ENCODE measurements at regions not wholly inside any gene's neighbourhood (a gene's known extent, or its start where the extent isn't known, plus 50 kb on each side); places are given as distances from the start of the nearest gene placed in this dataset.

- Histone ChIP-seq H3K36me3 (ENCODE audit: control insufficient read depth in 4 of 4, insufficient read depth in 4 of 4, low read length in 4 of 4) (no peaks in the 10 kb centered on the region), H3K27ac (ENCODE audit: low read depth in 1 of 2, low read length in 1 of 2) (no peak overlapping the region), H3K4me1 (ENCODE audit: control insufficient read depth in 5 of 5, insufficient read depth in 5 of 5, low read length in 5 of 5) (no peaks in the 10 kb centered on the region), H3K4me3 (no peak overlapping the region), H3K9ac (ENCODE audit: insufficient read depth in 1 of 2, low read length in 2 of 2) (no peak overlapping the region), H3K9me3 (ENCODE audit: control insufficient read depth in 4 of 4, insufficient read depth in 3 of 4, low read length in 3 of 4) (peaks cover 0 to 4% (median 0%) of the 10 kb centered on the region in 4 donors), H3K27me3 (ENCODE audit: control insufficient read depth in 3 of 3, insufficient read depth in 3 of 3, low read length in 2 of 3) (no peaks in the 10 kb centered on the region)
- DNase-seq = no peak
- 86 to 87% methylated on average over 3 of the region's 3 CpGs for WGBS, 2 donors
- no peak for TF ChIP-seq CTCF (IDR thresholded peaks at IDR 0.05; ENCODE audit: control extremely low read depth, extremely low read depth)
- ATAC-seq (ENCODE audit: insufficient read depth, low FRiP score) = no peak
Measured at GRCh38 chr21:40947713-40948112, 100.8 kb upstream of the DSCAM start.

GRCh38 chr21:40950970-40951369 is 104.0 kb upstream of the DSCAM start:
- H3K36me3 ChIP-seq (ENCODE audit: control insufficient read depth in 4 of 4, insufficient read depth in 4 of 4, low read length in 4 of 4) = no peaks in the 10 kb centered on the region
- ATAC-seq (ENCODE audit: insufficient read depth, low FRiP score) (no peak), DNase-seq (no peak)
- H3K9me3 ChIP-seq (ENCODE audit: control insufficient read depth in 4 of 4, insufficient read depth in 3 of 4, low read length in 3 of 4) = no peaks in the 10 kb centered on the region
- no peaks in the 10 kb centered on the region for H3K27me3 ChIP-seq (ENCODE audit: control insufficient read depth in 3 of 3, insufficient read depth in 3 of 3, low read length in 2 of 3)
- H3K9ac ChIP-seq (ENCODE audit: insufficient read depth in 1 of 2, low read length in 2 of 2) = no peak overlapping the region
- no peak overlapping the region for H3K4me3 ChIP-seq
- TF ChIP-seq CTCF (IDR thresholded peaks at IDR 0.05; ENCODE audit: control extremely low read depth, extremely low read depth) = no peak
- no peak overlapping the region for H3K27ac ChIP-seq (ENCODE audit: low read depth in 1 of 2, low read length in 1 of 2)
- H3K4me1 ChIP-seq (ENCODE audit: control insufficient read depth in 5 of 5, insufficient read depth in 5 of 5, low read length in 5 of 5) = no peaks in the 10 kb centered on the region

- peak in 1 of 3 donors; percentile 1 for DNase-seq
- H3K9me3 ChIP-seq (ENCODE audit: control insufficient read depth in 4 of 4, insufficient read depth in 3 of 4, low read length in 3 of 4) = no peaks in the 10 kb centered on the region
- H3K4me1 ChIP-seq (ENCODE audit: control insufficient read depth in 5 of 5, insufficient read depth in 5 of 5, low read length in 5 of 5) = no peaks in the 10 kb centered on the region
- WGBS, 2 donors = 82 to 89% methylated on average over 6 of the region's 6 CpGs
- ATAC-seq (ENCODE audit: insufficient read depth, low FRiP score) = no peak
- TF ChIP-seq CTCF (IDR thresholded peaks at IDR 0.05; ENCODE audit: control extremely low read depth, extremely low read depth) = no peak
- H3K9ac ChIP-seq (ENCODE audit: insufficient read depth in 1 of 2, low read length in 2 of 2) = no peak overlapping the region
- H3K27ac ChIP-seq (ENCODE audit: low read depth in 1 of 2, low read length in 1 of 2) = no peak overlapping the region
- no peak overlapping the region for H3K4me3 ChIP-seq
- no peaks in the 10 kb centered on the region for H3K36me3 ChIP-seq (ENCODE audit: control insufficient read depth in 4 of 4, insufficient read depth in 4 of 4, low read length in 4 of 4)
- no peaks in the 10 kb centered on the region for H3K27me3 ChIP-seq (ENCODE audit: control insufficient read depth in 3 of 3, insufficient read depth in 3 of 3, low read length in 2 of 3)
Measured at GRCh38 chr21:40952551-40953323, 105.8 kb upstream of the DSCAM start.

GRCh38 chr21:40964691-40965090 is 117.7 kb upstream of the DSCAM start:
- no peak for ATAC-seq (ENCODE audit: insufficient read depth, low FRiP score)
- no peak for TF ChIP-seq CTCF (IDR thresholded peaks at IDR 0.05; ENCODE audit: control extremely low read depth, extremely low read depth)
- no peaks in the 10 kb centered on the region for H3K9me3 ChIP-seq (ENCODE audit: control insufficient read depth in 4 of 4, insufficient read depth in 3 of 4, low read length in 3 of 4)

More at GRCh38 chr21:40964691-40965090, 117.7 kb upstream of the DSCAM start:
- Histone ChIP-seq H3K4me1 (ENCODE audit: control insufficient read depth in 5 of 5, insufficient read depth in 5 of 5, low read length in 5 of 5) (no peaks in the 10 kb centered on the region), H3K4me3 (no peak overlapping the region), H3K27me3 (ENCODE audit: control insufficient read depth in 3 of 3, insufficient read depth in 3 of 3, low read length in 2 of 3) (no peaks in the 10 kb centered on the region), H3K27ac (ENCODE audit: low read depth in 1 of 2, low read length in 1 of 2) (no peak overlapping the region), H3K36me3 (ENCODE audit: control insufficient read depth in 4 of 4, insufficient read depth in 4 of 4, low read length in 4 of 4) (no peaks in the 10 kb centered on the region), H3K9ac (ENCODE audit: insufficient read depth in 1 of 2, low read length in 2 of 2) (no peak overlapping the region)
- no peak for DNase-seq
- WGBS, 2 donors = 64 to 72% methylated on average over 2 of the region's 2 CpGs
